ENCODE measurements at regions not wholly inside any gene's neighbourhood (a gene's known extent, or its start where the extent isn't known, plus 50 kb on each side); places are given as distances from the start of the nearest gene placed in this dataset.

DNA sequence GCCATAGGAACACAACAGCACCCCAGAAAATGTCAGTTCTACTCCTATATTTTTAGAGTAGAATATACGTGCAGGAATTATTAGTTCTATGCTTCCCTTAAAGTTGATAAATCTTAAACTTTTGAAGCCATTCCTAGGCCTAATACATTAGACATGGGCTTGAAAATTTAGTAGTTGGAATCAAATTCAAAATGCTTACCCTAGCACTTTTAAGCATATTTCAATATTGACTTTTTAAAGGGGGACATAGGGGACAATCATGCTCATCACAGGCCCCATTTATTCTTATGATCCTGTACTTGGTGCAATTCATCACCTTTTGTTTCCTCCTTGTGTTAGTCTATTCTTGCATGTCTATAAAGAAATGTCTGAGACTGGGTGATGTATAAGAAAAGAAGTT, 129.0 kb downstream of the FAM174A start:
- intact Hi-C loops (cut with DNase I): no loop called here
- WGBS, 2 donors: 95 to 100% methylated on average over 1 of the region's 1 CpG
- H3K9me3 ChIP-seq: no peaks in the 10 kb centered on the region
- DNase-seq: no peak
- TF ChIP-seq, protein P1, sequence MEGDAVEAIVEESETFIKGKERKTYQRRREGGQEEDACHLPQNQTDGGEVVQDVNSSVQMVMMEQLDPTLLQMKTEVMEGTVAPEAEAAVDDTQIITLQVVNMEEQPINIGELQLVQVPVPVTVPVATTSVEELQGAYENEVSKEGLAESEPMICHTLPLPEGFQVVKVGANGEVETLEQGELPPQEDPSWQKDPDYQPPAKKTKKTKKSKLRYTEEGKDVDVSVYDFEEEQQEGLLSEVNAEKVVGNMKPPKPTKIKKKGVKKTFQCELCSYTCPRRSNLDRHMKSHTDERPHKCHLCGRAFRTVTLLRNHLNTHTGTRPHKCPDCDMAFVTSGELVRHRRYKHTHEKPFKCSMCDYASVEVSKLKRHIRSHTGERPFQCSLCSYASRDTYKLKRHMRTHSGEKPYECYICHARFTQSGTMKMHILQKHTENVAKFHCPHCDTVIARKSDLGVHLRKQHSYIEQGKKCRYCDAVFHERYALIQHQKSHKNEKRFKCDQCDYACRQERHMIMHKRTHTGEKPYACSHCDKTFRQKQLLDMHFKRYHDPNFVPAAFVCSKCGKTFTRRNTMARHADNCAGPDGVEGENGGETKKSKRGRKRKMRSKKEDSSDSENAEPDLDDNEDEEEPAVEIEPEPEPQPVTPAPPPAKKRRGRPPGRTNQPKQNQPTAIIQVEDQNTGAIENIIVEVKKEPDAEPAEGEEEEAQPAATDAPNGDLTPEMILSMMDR (IDR thresholded peaks at IDR 0.05): no peak
- no peak for TF ChIP-seq POLR2A (IDR thresholded peaks at IDR 0.05)
- H3K27me3 ChIP-seq: no peaks in the 10 kb centered on the region
- H3K27ac ChIP-seq: no peak overlapping the region
- no peak overlapping the region for H3K4me3 ChIP-seq (replicated peaks in 1 of 3)
- H3K4me1 ChIP-seq: no peaks in the 10 kb centered on the region
- H3K36me3 ChIP-seq: no peaks in the 10 kb centered on the region

DNA sequence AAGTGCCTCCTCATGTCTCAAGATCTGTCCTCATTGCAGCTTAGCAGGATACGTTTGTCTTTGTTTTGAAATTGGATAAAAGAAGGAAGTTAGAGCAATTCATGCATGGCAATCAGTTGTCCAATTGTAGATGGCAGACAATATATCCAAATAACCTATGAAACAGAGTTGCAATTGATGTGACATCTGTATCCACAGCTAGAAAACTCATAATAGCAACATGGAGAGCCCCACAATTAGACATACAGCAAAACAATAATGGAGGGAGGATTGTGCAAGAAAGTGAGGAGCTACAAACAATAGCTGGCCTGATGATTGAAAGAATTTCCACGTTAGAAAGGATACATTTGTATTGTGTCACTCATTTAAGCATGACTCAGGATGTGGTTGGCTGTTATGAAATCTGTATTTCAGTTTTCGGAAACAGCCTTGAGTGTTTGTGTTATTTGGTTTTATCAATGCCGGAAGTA, 132.0 kb downstream of the FAM174A start:
- Histone ChIP-seq H3K9me3 (no peaks in the 10 kb centered on the region), H3K4me3 (replicated peaks in 1 of 3) (no peak overlapping the region), H3K36me3 (no peaks in the 10 kb centered on the region), H3K27ac (no peak overlapping the region), H3K4me1 (no peaks in the 10 kb centered on the region), H3K27me3 (no peaks in the 10 kb centered on the region)
- TF ChIP-seq POLR2A (IDR thresholded peaks at IDR 0.05): no peak
- TF ChIP-seq, protein P1 (IDR thresholded peaks at IDR 0.05): no peak
- intact Hi-C loops (cut with DNase I): no loop called here
- 68 to 72% methylated on average over 4 of the region's 4 CpGs for WGBS, 2 donors
- no peak for DNase-seq

GRCh38 chr5:100668511-100668910, 133.3 kb downstream of the FAM174A start:
- H3K27ac ChIP-seq: no peak overlapping the region
- H3K4me3 ChIP-seq (replicated peaks in 1 of 3): no peak overlapping the region
- intact Hi-C loops (cut with DNase I): no loop called here
- H3K4me1 ChIP-seq: no peaks in the 10 kb centered on the region
- TF ChIP-seq POLR2A (IDR thresholded peaks at IDR 0.05): no peak
- TF ChIP-seq, protein P1 (IDR thresholded peaks at IDR 0.05): no peak
- no peaks in the 10 kb centered on the region for H3K36me3 ChIP-seq
- no peaks in the 10 kb centered on the region for H3K27me3 ChIP-seq
- DNase-seq: no peak
- WGBS, 2 donors: 83 to 84% methylated on average over 3 of the region's 3 CpGs
- no peaks in the 10 kb centered on the region for H3K9me3 ChIP-seq

DNA sequence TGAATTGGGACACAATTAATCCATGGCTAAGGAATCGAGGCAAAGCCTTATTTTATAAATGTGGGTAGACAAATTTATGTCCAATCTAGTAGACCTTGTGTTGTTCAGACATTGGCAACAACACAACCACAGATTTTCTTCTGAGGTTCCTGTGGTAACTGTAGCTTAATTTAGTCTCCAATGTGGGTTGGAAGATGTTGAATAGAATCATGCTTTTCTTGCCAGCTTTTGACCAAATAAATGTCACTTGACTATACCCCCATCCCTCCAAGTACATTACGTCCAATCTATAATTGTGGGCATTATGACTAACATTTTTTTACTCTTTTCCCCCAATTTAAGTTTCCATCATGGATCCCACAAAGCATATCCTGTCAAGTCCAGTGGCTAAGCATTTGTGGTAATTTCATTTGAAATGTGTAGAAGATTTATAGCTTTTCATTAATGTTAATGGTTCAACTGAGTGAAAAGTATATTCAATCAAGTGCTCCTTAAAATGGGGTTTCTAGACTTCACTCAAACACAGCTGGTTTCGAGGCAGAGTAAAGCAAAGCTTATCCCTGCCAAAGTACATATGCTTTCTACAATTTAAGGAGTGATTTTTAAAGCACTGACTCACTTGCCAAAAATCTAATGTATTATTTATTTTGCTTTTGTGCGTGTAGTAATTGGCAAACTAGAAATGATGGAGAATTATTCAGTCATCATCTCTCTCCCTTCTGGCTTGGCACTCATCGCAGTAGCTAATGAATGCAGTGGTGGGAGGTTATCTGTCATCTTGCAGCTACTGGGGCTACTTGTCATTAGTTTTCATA, 141.8 kb downstream of the FAM174A start:
- no peak for DNase-seq
- Histone ChIP-seq H3K4me3 (replicated peaks in 1 of 3) (no peak overlapping the region), H3K4me1 (no peaks in the 10 kb centered on the region), H3K9me3 (no peaks in the 10 kb centered on the region), H3K27ac (no peak overlapping the region), H3K36me3 (no peaks in the 10 kb centered on the region), H3K27me3 (no peaks in the 10 kb centered on the region)
- intact Hi-C loops (cut with DNase I): no loop called here
- WGBS, 2 donors: 70 to 77% methylated on average over 5 of the region's 5 CpGs
- TF ChIP-seq, protein P1 (IDR thresholded peaks at IDR 0.05): no peak
- TF ChIP-seq POLR2A (IDR thresholded peaks at IDR 0.05): no peak

DNA sequence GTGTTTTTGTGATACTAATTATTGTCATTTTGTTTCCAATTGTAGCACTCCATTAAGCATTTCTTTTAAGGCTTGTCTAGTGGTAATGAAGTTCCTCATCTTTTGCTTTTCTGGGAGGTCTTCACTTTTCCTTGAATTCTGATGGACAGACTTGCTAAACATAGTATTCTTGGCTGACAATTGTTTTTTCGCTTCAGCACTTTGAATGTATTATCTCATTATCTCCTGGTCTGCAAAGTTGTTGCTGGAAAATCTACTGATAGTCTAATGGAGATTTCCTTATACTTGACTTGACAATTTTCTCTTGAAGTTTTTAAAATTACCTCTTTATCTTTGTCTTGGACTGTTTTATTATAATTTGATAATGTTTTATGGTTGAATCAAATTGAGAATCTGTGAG, 147.5 kb downstream of the FAM174A start:
- intact Hi-C loops (cut with DNase I): no loop called here
- Histone ChIP-seq H3K36me3 (no peaks in the 10 kb centered on the region), H3K27ac (no peak overlapping the region), H3K4me1 (no peaks in the 10 kb centered on the region), H3K9me3 (no peaks in the 10 kb centered on the region), H3K27me3 (no peaks in the 10 kb centered on the region), H3K4me3 (replicated peaks in 1 of 3) (no peak overlapping the region)
- no peak for DNase-seq
- TF ChIP-seq, protein P1 (IDR thresholded peaks at IDR 0.05): no peak
- no peak for TF ChIP-seq POLR2A (IDR thresholded peaks at IDR 0.05)
- WGBS, 2 donors: 93 to 98% methylated on average over 1 of the region's 1 CpG
